Endothelial cell of umbilical vein (primary cell): ENCODE measurements at regions not wholly inside any gene's neighbourhood (a gene's known extent, or its start where the extent isn't known, plus 50 kb on each side); places are given as distances from the start of the nearest gene placed in this dataset.

Experiments used
- BruUV-seq: library from RNA; stranded (reverse); fragments of 400-500 nt; replicated peaks from 2 replicates; lab custom pipeline; 2021; lab: Mats Ljungman, UMichigan
- CTCF ChIA-PET: fragments of 300-600, 350-600 bp; sonication (Branson Sonifier 250); formaldehyde crosslinking; loops from one replicate; lab custom pipeline; 2021; ENCODE audit warnings: antibody characterized with exemption, inconsistent platforms; lab: Charles Lee
- POLR2A ChIA-PET: fragments of 300-600, 350-600 bp; sonication (Branson Sonifier 250); formaldehyde crosslinking; loops from one replicate; lab custom pipeline; 2021; ENCODE audit warnings: antibody characterized with exemption, inconsistent platforms; lab: Charles Lee
- DNase-seq: peaks from one replicate; pipeline ENCODE4 v3.0.0-alpha.2; 2011; ENCODE audit warnings: low read depth, low spot score
- FAIRE-seq: peaks from 2 replicates; lab custom pipeline; 2011; peaks lifted over from hg19 to GRCh38; lab: Jason Lieb, UNC
- H2AFZ ChIP-seq: 2 replicates; pipeline ENCODE4 v1.6.0; 2012; ENCODE audit warnings: low read depth, low read length, control low read depth, inconsistent platforms
- H3K27ac ChIP-seq: 2 replicates; pipeline ENCODE4 v1.5.1; 2011; ENCODE audit warnings: low read depth, mild to moderate bottlenecking, control low read depth, low read length, moderate library complexity; ENCODE audit not compliant: insufficient read depth
- H3K27me3 ChIP-seq, 2 experiments: 2 replicates each; pipeline versions ENCODE4 v1.6.0 to v1.6.1; 2011; ENCODE audit warnings: low read length in 2 of 2, mixed read lengths in 1 of 2; ENCODE audit not compliant: control insufficient read depth in 2 of 2, insufficient read depth in 2 of 2
- H3K36me3 ChIP-seq, 2 experiments: 2 replicates in 1 of 2; 3 replicates in 1 of 2; pipeline ENCODE4 v1.5.1; 2011; ENCODE audit warnings: low read length in 2 of 2, mild to moderate bottlenecking in 1 of 2, moderate library complexity in 1 of 2; ENCODE audit not compliant: control insufficient read depth in 2 of 2, insufficient read depth in 2 of 2; ENCODE audit errors: extremely low read depth in 1 of 2
- H3K4me1 ChIP-seq: 3 replicates; pipeline ENCODE4 v1.5.1; 2011; ENCODE audit warnings: mild to moderate bottlenecking, low read length; ENCODE audit not compliant: control insufficient read depth, insufficient read depth; ENCODE audit errors: extremely low read depth
- H3K4me2 ChIP-seq: 2 replicates; pipeline ENCODE4 v1.6.1; 2011; ENCODE audit warnings: low read length, control low read depth, mixed read lengths; ENCODE audit not compliant: insufficient read depth
- H3K4me3 ChIP-seq, 3 experiments: fragments of 200-600 bp in 1 of 3; sonication (generic), shearing (Covaris generic) in 1 of 3; replicated peaks in 1 of 3; 2 replicates each; pipeline ENCODE4 v1.5.1; 2011 to 2016; ENCODE audit warnings: control low read depth in 3 of 3, low read length in 3 of 3, mild to moderate bottlenecking in 2 of 3, inconsistent platforms in 1 of 3, low read depth in 1 of 3, moderate library complexity in 1 of 3; ENCODE audit not compliant: insufficient read depth in 1 of 3
- H3K79me2 ChIP-seq: 2 replicates; pipeline ENCODE4 v1.6.0; 2012; ENCODE audit warnings: low read length, inconsistent platforms; ENCODE audit not compliant: control insufficient read depth, insufficient read depth
- H3K9ac ChIP-seq: replicated peaks from 2 replicates; pipeline ENCODE3; 2011; ENCODE audit warnings: low read length, control low read depth; ENCODE audit not compliant: insufficient read depth; ENCODE audit errors: extremely low read depth
- H3K9me1 ChIP-seq: replicated peaks from 3 replicates; pipeline ENCODE4 v1.6.0; 2011; ENCODE audit warnings: mild to moderate bottlenecking, low read length; ENCODE audit not compliant: control insufficient read depth, insufficient read depth; ENCODE audit errors: extremely low read depth
- H3K9me3 ChIP-seq: replicated peaks from 2 replicates; pipeline ENCODE4 v1.5.1; 2012; ENCODE audit warnings: low read length, inconsistent platforms; ENCODE audit not compliant: control insufficient read depth, insufficient read depth
- H4K20me1 ChIP-seq: replicated peaks from 2 replicates; pipeline ENCODE3; 2011; ENCODE audit warnings: mild to moderate bottlenecking, low read length; ENCODE audit not compliant: control insufficient read depth, insufficient read depth; ENCODE audit errors: extremely low read depth
- CTCF ChIP-seq, 2 donors: IDR thresholded peaks; 1 replicate in 1 of 2; 2 replicates in 1 of 2; pipeline ENCODE4 v1.5.1; 2011; ENCODE audit warnings: low read length in 2 of 2, mild to moderate bottlenecking in 2 of 2, moderate library complexity in 2 of 2, control low read depth in 1 of 2, inconsistent platforms in 1 of 2, low read depth in 1 of 2; ENCODE audit not compliant: insufficient read depth in 1 of 2; ENCODE audit errors: extremely low read depth in 1 of 2
- EZH2 ChIP-seq: IDR thresholded peaks from 2 replicates; pipeline ENCODE4 v1.6.1; 2012; ENCODE audit warnings: borderline replicate concordance, low read depth, mild to moderate bottlenecking, moderate library complexity, low read length, inconsistent platforms; ENCODE audit not compliant: severe bottlenecking
- FOS ChIP-seq: IDR thresholded peaks from 2 replicates; pipeline ENCODE4 v1.6.1; 2011; ENCODE audit warnings: mild to moderate bottlenecking, low read length, moderate library complexity, borderline replicate concordance; ENCODE audit not compliant: insufficient read depth
- GATA2 ChIP-seq: IDR thresholded peaks from 2 replicates; pipeline ENCODE4 v1.7.0; 2011; ENCODE audit warnings: low read depth, mild to moderate bottlenecking, moderate library complexity, mixed read lengths, low read length; ENCODE audit not compliant: insufficient read length, insufficient read depth
- JUN ChIP-seq: IDR thresholded peaks from 2 replicates; pipeline ENCODE4 v1.6.1; 2011; ENCODE audit warnings: borderline replicate concordance, low read depth; ENCODE audit not compliant: insufficient read length, insufficient read depth
- MAX ChIP-seq: IDR thresholded peaks from 2 replicates; pipeline ENCODE4 v1.6.1; 2011; ENCODE audit not compliant: insufficient read depth, insufficient read length
- MYC ChIP-seq: IDR thresholded peaks from one replicate; pipeline ENCODE4 v1.6.1; 2011; ENCODE audit warnings: mild to moderate bottlenecking, low read depth, low read length
- POLR2A ChIP-seq: IDR thresholded peaks from 2 replicates; pipeline ENCODE4 v1.6.1; 2012; ENCODE audit warnings: low read depth, mild to moderate bottlenecking, control low read depth, low read length
- POLR2AphosphoS5 ChIP-seq: IDR thresholded peaks from 2 replicates; pipeline ENCODE4 v1.6.1; 2012; ENCODE audit warnings: low read depth, mild to moderate bottlenecking, control low read depth, low read length, moderate library complexity; ENCODE audit not compliant: insufficient read depth
- dilution Hi-C: fragments of 300-500 bp; cut with MboI; formaldehyde crosslinking; loops from one replicate; pipeline ENCODE4 v1.15.0; 2019; ENCODE audit warnings: low sequenced_read_pairs; ENCODE audit not compliant: extremely low pct_ligation_motif_present
- intact Hi-C: fragments of 100-400 bp; cut with micrococcal nuclease; formaldehyde crosslinking; loops from one replicate; pipeline ENCODE4 v1.10.0; 2022

- Histone ChIP-seq H3K27ac (no peak overlapping the region), H3K79me2 (no peaks in the 10 kb centered on the region), H4K20me1 (no peaks in the 10 kb centered on the region), H3K4me2 (no peak overlapping the region), H2AFZ (no peak overlapping the region), H3K36me3 (no peaks in the 10 kb centered on the region), H3K9me3 (no peaks in the 10 kb centered on the region), H3K9me1 (no peaks in the 10 kb centered on the region), H3K4me1 (no peaks in the 10 kb centered on the region), H3K9ac (no peak overlapping the region), H3K27me3 (no peaks in the 10 kb centered on the region), H3K4me3 (no peak overlapping the region)
- CTCF ChIA-PET = interaction anchor here (1.1 kb wide), 1 partner anchor 28 kb away, joined by 3 read pairs; no protein-coding TSS in a partner anchor
- no peak for FAIRE-seq
- intact Hi-C loops = no loop called here
- POLR2A ChIA-PET = no interaction called here
- TF ChIP-seq FOS (no peak), MYC (no peak), CTCF (IDR thresholded peaks at IDR 0.05; ENCODE audit: extremely low read depth in 1 of 2, insufficient read depth in 1 of 2, low read depth in 1 of 2, low read length in 2 of 2) (no peak), GATA2 (no peak), POLR2AphosphoS5 (no peak), POLR2A (no peak), MAX (no peak), JUN (no peak), EZH2 (no peak)
- dilution Hi-C loops = no loop called here
- DNase-seq = no peak
- no TSS peak for BruUV-seq
These were observed 73.5 kb upstream of the ASB18 start for GRCh38 chr2:236337465-236338325.
